Testis (tissue), 2 donors: ENCODE measurements at regions not wholly inside any gene's neighbourhood (a gene's known extent, or its start where the extent isn't known, plus 50 kb on each side); places are given as distances from the start of the nearest gene placed in this dataset.

Experiments used
- CTCF ChIP-seq, 3 experiments: fragments of 450-650 bp in 2 of 3; fragments of 200-600 bp in 1 of 3; sonication (generic) in 1 of 3; IDR thresholded peaks; one replicate each; pipeline ENCODE4 v1.5.1; 2016 to 2019; ENCODE audit warnings: antibody characterized with exemption in 3 of 3, mild to moderate bottlenecking in 2 of 3, moderate library complexity in 1 of 3
- POLR2A ChIP-seq: fragments of 450-650 bp; IDR thresholded peaks from one replicate; pipeline ENCODE4 v1.6.1; 2017; ENCODE audit warnings: antibody characterized with exemption, mild to moderate bottlenecking, moderate library complexity

- no peak for TF ChIP-seq CTCF (IDR thresholded peaks at IDR 0.05)
- no peak for TF ChIP-seq POLR2A
Observed at GRCh38 chrX:99933865-99934264, 476.2 kb downstream of the PCDH19 start.
